NT2/D1 (cell line): ENCODE measurements at regions not wholly inside any gene's neighbourhood (a gene's known extent, or its start where the extent isn't known, plus 50 kb on each side); places are given as distances from the start of the nearest gene placed in this dataset.

ENCODE experiments used
- DNase-seq: peaks from one replicate; pipeline ENCODE4 v3.0.0-alpha.2; 2011; ENCODE audit warnings: low read depth, low spot score
- H3K27me3 ChIP-seq: 2 replicates; pipeline ENCODE4 v1.6.0; 2011; ENCODE audit warnings: mild to moderate bottlenecking; ENCODE audit not compliant: insufficient read length, insufficient read depth
- H3K36me3 ChIP-seq: 2 replicates; pipeline ENCODE4 v1.6.1; 2011; ENCODE audit warnings: mild to moderate bottlenecking, low read length, mixed read lengths; ENCODE audit not compliant: insufficient read depth, insufficient read length
- H3K4me1 ChIP-seq: 2 replicates; pipeline ENCODE4 v1.5.1; 2011; ENCODE audit not compliant: insufficient read depth, insufficient read length
- H3K4me3 ChIP-seq: 2 replicates; pipeline ENCODE4 v1.5.1; 2011; ENCODE audit warnings: low read depth; ENCODE audit not compliant: insufficient read length
- H3K9ac ChIP-seq: 2 replicates; pipeline ENCODE4 v1.6.0; 2011; ENCODE audit warnings: low read depth; ENCODE audit not compliant: insufficient read length
- H3K9me3 ChIP-seq: 2 replicates; pipeline ENCODE4 v1.5.1; 2011; ENCODE audit warnings: mild to moderate bottlenecking, low read length; ENCODE audit not compliant: insufficient read depth
- SUZ12 ChIP-seq: IDR thresholded peaks from 2 replicates; pipeline ENCODE4 v1.6.1; 2011; ENCODE audit not compliant: insufficient read length, insufficient read depth; ENCODE audit errors: extremely low read depth
- YY1 ChIP-seq: IDR thresholded peaks from 2 replicates; pipeline ENCODE4 v1.6.1; 2011; ENCODE audit not compliant: insufficient read length, insufficient read depth
- ZNF274 ChIP-seq: IDR thresholded peaks from 2 replicates; pipeline ENCODE4 v1.6.1; 2011; ENCODE audit warnings: mild to moderate bottlenecking, low read depth, low read length

- Histone ChIP-seq H3K36me3 (no peaks in the 10 kb centered on the region), H3K4me1 (no peaks in the 10 kb centered on the region), H3K4me3 (no peak overlapping the region)
Observed at GRCh38 chr12:105960319-105961083, 178.3 kb downstream of the NUAK1 start.

GRCh38 chr12:105961821-105962671, 176.7 kb downstream of the NUAK1 start:
- Histone ChIP-seq H3K9me3 (peaks cover 4% of the 10 kb centered on the region), H3K4me3 (no peak overlapping the region), H3K27me3 (no peaks in the 10 kb centered on the region), H3K9ac (no peak overlapping the region), H3K36me3 (no peaks in the 10 kb centered on the region), H3K4me1 (no peaks in the 10 kb centered on the region)
- DNase-seq = no peak
- TF ChIP-seq SUZ12 (no peak), ZNF274 (no peak), YY1 (no peak)

More at GRCh38 chr12:105960319-105961083, 178.3 kb downstream of the NUAK1 start:
- no peak for TF ChIP-seq SUZ12
- no peak for TF ChIP-seq ZNF274
- no peak for TF ChIP-seq YY1
- DNase-seq = no peak
- Histone ChIP-seq H3K9me3 (peaks cover 15% of the 10 kb centered on the region), H3K27me3 (no peaks in the 10 kb centered on the region), H3K9ac (no peak overlapping the region)

- no peak overlapping the region for H3K9ac ChIP-seq
- DNase-seq = no peak
- TF ChIP-seq SUZ12 = no peak
- no peak for TF ChIP-seq YY1
- TF ChIP-seq ZNF274 = no peak
- H3K4me1 ChIP-seq = no peaks in the 10 kb centered on the region
- H3K9me3 ChIP-seq = no peaks in the 10 kb centered on the region
- no peaks in the 10 kb centered on the region for H3K27me3 ChIP-seq
- H3K4me3 ChIP-seq = no peak overlapping the region
- H3K36me3 ChIP-seq = no peaks in the 10 kb centered on the region
Observed at GRCh38 chr12:105967038-105967776, 171.5 kb downstream of the NUAK1 start.

GRCh38 chr12:105968025-105968424, 170.7 kb downstream of the NUAK1 start:
- Histone ChIP-seq H3K9ac (no peak overlapping the region), H3K9me3 (no peaks in the 10 kb centered on the region), H3K27me3 (no peaks in the 10 kb centered on the region), H3K4me3 (no peak overlapping the region), H3K36me3 (no peaks in the 10 kb centered on the region), H3K4me1 (no peaks in the 10 kb centered on the region)
- DNase-seq = no peak
- TF ChIP-seq SUZ12 = no peak
- no peak for TF ChIP-seq YY1
- TF ChIP-seq ZNF274 = no peak

- H3K4me3 ChIP-seq = no peak overlapping the region
- H3K4me1 ChIP-seq = no peaks in the 10 kb centered on the region
- DNase-seq = no peak
- TF ChIP-seq SUZ12 (no peak), YY1 (no peak), ZNF274 (no peak)
- H3K9me3 ChIP-seq = no peaks in the 10 kb centered on the region
- no peaks in the 10 kb centered on the region for H3K27me3 ChIP-seq
- no peak overlapping the region for H3K9ac ChIP-seq
- H3K36me3 ChIP-seq = no peaks in the 10 kb centered on the region
Observed at GRCh38 chr12:105970885-105971284, 167.9 kb downstream of the NUAK1 start.

- Histone ChIP-seq H3K36me3 (no peaks in the 10 kb centered on the region), H3K4me1 (no peaks in the 10 kb centered on the region), H3K27me3 (no peaks in the 10 kb centered on the region), H3K9me3 (no peaks in the 10 kb centered on the region), H3K4me3 (no peak overlapping the region), H3K9ac (no peak overlapping the region)
- no peak for DNase-seq
- TF ChIP-seq SUZ12 (no peak), YY1 (no peak), ZNF274 (no peak)
Observed at GRCh38 chr12:105974738-105975137, 164.0 kb downstream of the NUAK1 start.
